Effector memory CD4-positive, alpha-beta T cell (primary cell): ENCODE measurements at regions not wholly inside any gene's neighbourhood (a gene's known extent, or its start where the extent isn't known, plus 50 kb on each side); places are given as distances from the start of the nearest gene placed in this dataset.

Experiments used
- DNase-seq, 3 donors: peaks; one replicate each; pipeline ENCODE4 v3.0.0-alpha.2; 2020
- H3K27ac ChIP-seq: 2 replicates; pipeline ENCODE4 v1.7.0; 2013; ENCODE audit warnings: mild to moderate bottlenecking, low read length, moderate library complexity; ENCODE audit not compliant: insufficient read depth, poor library complexity, severe bottlenecking
- H3K27me3 ChIP-seq: replicated peaks from 2 replicates; pipeline ENCODE4 v1.7.0; 2013; ENCODE audit warnings: mild to moderate bottlenecking, low read length; ENCODE audit not compliant: insufficient read depth, control insufficient read depth, poor library complexity, severe bottlenecking
- H3K36me3 ChIP-seq: 2 replicates; pipeline ENCODE4 v1.7.0; 2013; ENCODE audit warnings: mild to moderate bottlenecking, low read length, moderate library complexity; ENCODE audit not compliant: control insufficient read depth, insufficient read depth
- H3K4me1 ChIP-seq: 2 replicates; pipeline ENCODE4 v1.7.0; 2013; ENCODE audit warnings: low read length, mild to moderate bottlenecking; ENCODE audit not compliant: control insufficient read depth, insufficient read depth, poor library complexity, severe bottlenecking
- H3K4me3 ChIP-seq: 2 replicates; pipeline ENCODE4 v1.7.0; 2013; ENCODE audit warnings: low read length, low read depth, mild to moderate bottlenecking; ENCODE audit not compliant: insufficient read depth, poor library complexity, severe bottlenecking
- H3K9me3 ChIP-seq: 2 replicates; pipeline ENCODE4 v1.7.0; 2013; ENCODE audit warnings: mild to moderate bottlenecking, low read length, moderate library complexity; ENCODE audit not compliant: control insufficient read depth

GRCh38 chr13:40075281-40075680, 419.8 kb downstream of the COG6 start:
- no peak overlapping the region for H3K4me3 ChIP-seq
- H3K27me3 ChIP-seq, result no peaks in the 10 kb centered on the region
- no peaks in the 10 kb centered on the region for H3K36me3 ChIP-seq
- no peak for DNase-seq
- H3K27ac ChIP-seq, result no peak overlapping the region
- H3K4me1 ChIP-seq, result no peaks in the 10 kb centered on the region
- no peaks in the 10 kb centered on the region for H3K9me3 ChIP-seq

- Histone ChIP-seq H3K4me1 (no peaks in the 10 kb centered on the region), H3K9me3 (no peaks in the 10 kb centered on the region), H3K27ac (no peak overlapping the region)
Measured at GRCh38 chr13:40076765-40077362, 421.4 kb downstream of the COG6 start.

GRCh38 chr13:40077396-40078027, 422.1 kb downstream of the COG6 start:
- DNase-seq, result no peak
- no peak overlapping the region for H3K4me3 ChIP-seq
- H3K9me3 ChIP-seq, result no peaks in the 10 kb centered on the region
- no peak overlapping the region for H3K27ac ChIP-seq
- no peaks in the 10 kb centered on the region for H3K36me3 ChIP-seq
- H3K27me3 ChIP-seq, result no peaks in the 10 kb centered on the region
- no peaks in the 10 kb centered on the region for H3K4me1 ChIP-seq

More at GRCh38 chr13:40076765-40077362, 421.4 kb downstream of the COG6 start:
- Histone ChIP-seq H3K36me3 (no peaks in the 10 kb centered on the region), H3K27me3 (no peaks in the 10 kb centered on the region), H3K4me3 (no peak overlapping the region)
- DNase-seq, result no peak

DNA sequence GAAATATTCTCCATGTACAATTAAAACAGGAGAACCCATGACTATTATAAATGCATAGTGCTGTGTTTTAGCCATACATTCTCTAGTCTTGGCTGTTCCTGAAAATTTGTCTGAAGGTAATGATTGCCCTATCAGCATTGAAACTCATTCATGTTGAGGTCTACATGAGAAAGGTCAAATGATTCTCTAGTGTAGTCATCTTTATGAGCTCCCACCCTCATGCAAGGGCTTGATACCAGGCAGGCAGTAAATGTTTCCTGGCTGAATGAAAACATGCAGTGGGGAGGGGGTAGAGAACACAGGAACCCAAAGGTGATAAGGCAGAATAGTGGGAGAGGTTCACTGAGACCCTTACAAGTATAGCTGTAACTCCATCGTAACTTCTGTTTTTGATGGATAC, 424.3 kb downstream of the COG6 start:
- H3K27me3 ChIP-seq, result no peaks in the 10 kb centered on the region
- H3K4me1 ChIP-seq, result no peaks in the 10 kb centered on the region
- H3K4me3 ChIP-seq, result no peak overlapping the region
- DNase-seq, result no peak
- H3K36me3 ChIP-seq, result no peaks in the 10 kb centered on the region
- H3K9me3 ChIP-seq, result no peaks in the 10 kb centered on the region
- H3K27ac ChIP-seq, result no peak overlapping the region

- no peaks in the 10 kb centered on the region for H3K27me3 ChIP-seq
- DNase-seq, result no peak
- no peaks in the 10 kb centered on the region for H3K4me1 ChIP-seq
- no peaks in the 10 kb centered on the region for H3K9me3 ChIP-seq
- no peak overlapping the region for H3K4me3 ChIP-seq
- no peak overlapping the region for H3K27ac ChIP-seq
- no peaks in the 10 kb centered on the region for H3K36me3 ChIP-seq
Measured at GRCh38 chr13:40080676-40081075, 425.2 kb downstream of the COG6 start.

DNA sequence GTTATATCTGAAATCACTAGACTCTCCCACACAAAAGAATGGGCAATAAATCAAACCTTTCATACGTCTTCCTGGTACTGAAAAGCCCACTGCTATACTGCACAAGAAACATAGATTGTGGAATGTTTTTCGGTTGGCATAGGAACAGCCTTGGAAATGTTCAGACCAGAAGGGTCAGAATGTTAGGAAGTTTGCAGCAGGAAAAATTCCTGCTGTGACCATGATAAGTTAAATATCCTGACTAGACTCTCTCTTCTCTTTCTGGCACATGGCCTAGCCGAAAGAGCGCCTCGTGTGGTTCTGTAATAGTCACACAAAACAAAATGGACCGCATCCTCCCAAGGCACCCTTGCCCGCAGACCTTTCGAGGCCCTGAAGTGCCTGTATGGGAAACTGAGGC, 427.2 kb downstream of the COG6 start:
- no peak for DNase-seq
- H3K27me3 ChIP-seq, result no peaks in the 10 kb centered on the region
- no peaks in the 10 kb centered on the region for H3K36me3 ChIP-seq
- H3K27ac ChIP-seq, result no peak overlapping the region
- no peak overlapping the region for H3K4me3 ChIP-seq
- no peaks in the 10 kb centered on the region for H3K9me3 ChIP-seq
- H3K4me1 ChIP-seq, result no peaks in the 10 kb centered on the region

DNA sequence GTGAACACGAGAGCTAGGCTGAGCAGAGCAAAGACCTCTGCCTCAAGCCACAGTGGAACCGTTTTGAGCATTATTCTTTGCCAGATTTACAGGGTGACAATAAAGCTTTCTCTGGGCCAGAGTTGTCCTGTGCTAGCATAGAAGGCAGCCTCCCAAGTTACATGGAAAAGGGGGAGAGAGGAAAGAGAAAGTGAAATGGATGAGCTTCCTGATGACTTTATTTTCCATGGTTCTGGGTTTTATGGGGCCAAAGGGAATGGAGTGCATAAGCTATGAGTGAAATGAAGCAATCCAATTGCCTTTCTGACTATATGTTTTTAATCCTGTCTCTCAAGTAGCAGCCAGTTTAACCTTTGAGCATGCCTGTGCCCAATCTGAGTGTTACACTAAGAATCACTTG, 428.4 kb downstream of the COG6 start:
- Histone ChIP-seq H3K27me3 (no peaks in the 10 kb centered on the region), H3K9me3 (no peaks in the 10 kb centered on the region), H3K27ac (no peak overlapping the region), H3K4me1 (no peaks in the 10 kb centered on the region), H3K36me3 (no peaks in the 10 kb centered on the region), H3K4me3 (no peak overlapping the region)
- no peak for DNase-seq

DNA sequence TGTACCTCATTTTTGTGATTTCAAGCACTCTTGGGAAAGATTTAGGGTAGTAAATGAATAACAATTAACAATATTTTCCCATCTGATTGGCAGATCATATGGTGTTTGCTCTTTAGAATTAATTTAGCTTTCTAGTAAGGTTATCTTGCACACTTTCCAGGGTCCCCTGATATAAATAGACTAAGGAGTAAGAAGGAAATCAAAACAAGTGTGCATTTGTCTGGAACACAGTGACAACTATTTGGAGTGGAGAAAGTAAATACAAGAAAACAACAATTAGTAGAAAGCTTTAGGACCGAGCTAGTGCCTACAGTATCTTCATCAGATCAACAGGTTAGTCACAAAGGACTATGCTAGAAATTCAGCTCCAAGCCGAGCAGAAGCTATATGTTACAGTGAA, 429.5 kb downstream of the COG6 start:
- Histone ChIP-seq H3K4me3 (no peak overlapping the region), H3K4me1 (no peaks in the 10 kb centered on the region), H3K9me3 (no peaks in the 10 kb centered on the region), H3K27me3 (no peaks in the 10 kb centered on the region), H3K36me3 (no peaks in the 10 kb centered on the region), H3K27ac (no peak overlapping the region)
- DNase-seq, result no peak

GRCh38 chr13:40087091-40088002, 431.9 kb downstream of the COG6 start:
- Histone ChIP-seq H3K4me3 (no peak overlapping the region), H3K27me3 (no peaks in the 10 kb centered on the region), H3K9me3 (no peaks in the 10 kb centered on the region), H3K4me1 (no peaks in the 10 kb centered on the region), H3K27ac (no peak overlapping the region), H3K36me3 (no peaks in the 10 kb centered on the region)
- DNase-seq, result no peak

- Histone ChIP-seq H3K36me3 (no peaks in the 10 kb centered on the region), H3K4me3 (no peak overlapping the region), H3K4me1 (peaks cover 9% of the 10 kb centered on the region), H3K27ac (no peak overlapping the region), H3K27me3 (no peaks in the 10 kb centered on the region), H3K9me3 (no peaks in the 10 kb centered on the region)
- DNase-seq, result no peak
Measured at GRCh38 chr13:40094056-40094455, 438.6 kb downstream of the COG6 start.
